HG03469 (cell line): ENCODE measurements at regions not wholly inside any gene's neighbourhood (a gene's known extent, or its start where the extent isn't known, plus 50 kb on each side); places are given as distances from the start of the nearest gene placed in this dataset.
A peak's percentile ranks its signal among the peaks of the same experiment; 100 is the strongest.
"Not testable (repeated sequence)": the region's sequence is repeated elsewhere in the genome, so short reads cannot be mapped to it uniquely, and the experiment has no call there.

Source experiments
- ATAC-seq: cut with Tn5 transposase; IDR thresholded peaks from one replicate; pipeline ENCODE4 v1.9.1; 2021; ENCODE audit warnings: mild to moderate bottlenecking, moderate library complexity, moderate number of reproducible peaks; ENCODE audit not compliant: unreplicated experiment

GRCh38 chr3:20370273-20371063 is 184.5 kb upstream of the SGO1 start:
- ATAC-seq, result not testable (repeated sequence)

- ATAC-seq, result no peak
These were observed 175.0 kb upstream of the SGO1 start for GRCh38 chr3:20361000-20361399.

GRCh38 chr3:20353286-20353685 is 167.3 kb upstream of the SGO1 start:
- ATAC-seq, result no peak

GRCh38 chr3:20352546-20353179 is 166.7 kb upstream of the SGO1 start:
- no peak for ATAC-seq

- ATAC-seq, result no peak
These were observed 164.4 kb upstream of the SGO1 start for GRCh38 chr3:20350449-20350848.

GRCh38 chr3:20346916-20347315 is 160.9 kb upstream of the SGO1 start:
- no peak for ATAC-seq

- no peak for ATAC-seq
These were observed 160.4 kb upstream of the SGO1 start for GRCh38 chr3:20346369-20346768.

GRCh38 chr3:20344400-20344959 is 158.5 kb upstream of the SGO1 start:
- ATAC-seq, result no peak

- ATAC-seq, result no peak
These were observed 157.8 kb upstream of the SGO1 start for GRCh38 chr3:20343790-20344189.

GRCh38 chr3:20340324-20340928 is 154.4 kb upstream of the SGO1 start:
- peak; percentile 77 for ATAC-seq

- no peak for ATAC-seq
These were observed 150.6 kb upstream of the SGO1 start for GRCh38 chr3:20336572-20336971.

GRCh38 chr3:20334842-20335241 is 148.8 kb upstream of the SGO1 start:
- ATAC-seq, result no peak

GRCh38 chr3:20327889-20328288 is 141.9 kb upstream of the SGO1 start:
- no peak for ATAC-seq

GRCh38 chr3:20326541-20326940 is 140.5 kb upstream of the SGO1 start:
- no peak for ATAC-seq

- ATAC-seq, result no peak
These were observed 139.6 kb upstream of the SGO1 start for GRCh38 chr3:20325563-20325962.

- ATAC-seq, result peak; percentile 99
These were observed 138.9 kb upstream of the SGO1 start for GRCh38 chr3:20324664-20325478.

- ATAC-seq, result no peak
These were observed 137.4 kb upstream of the SGO1 start for GRCh38 chr3:20323307-20323927.

GRCh38 chr3:20322085-20322484 is 136.1 kb upstream of the SGO1 start:
- ATAC-seq, result no peak

- ATAC-seq, result no peak
These were observed 135.5 kb upstream of the SGO1 start for GRCh38 chr3:20321391-20322047.

GRCh38 chr3:20320489-20320888 is 134.5 kb upstream of the SGO1 start:
- no peak for ATAC-seq
